ACHN (cell line): ENCODE measurements at regions not wholly inside any gene's neighbourhood (a gene's known extent, or its start where the extent isn't known, plus 50 kb on each side); places are given as distances from the start of the nearest gene placed in this dataset.
"Not testable (repeated sequence)": the region's sequence is repeated elsewhere in the genome, so short reads cannot be mapped to it uniquely, and the experiment has no call there.

Experiments used
- DNase-seq: peaks from one replicate; pipeline ENCODE4 v3.0.0-alpha.2; 2015
- in situ Hi-C: cut with HindIII; loops from 2 replicates; pipeline ENCODE4 v1.10.0; 2017; ENCODE audit warnings: low sequenced_read_pairs, low pct_ligation_motif_present, low pct_unique_long_range_greater_than_20kb

DNA sequence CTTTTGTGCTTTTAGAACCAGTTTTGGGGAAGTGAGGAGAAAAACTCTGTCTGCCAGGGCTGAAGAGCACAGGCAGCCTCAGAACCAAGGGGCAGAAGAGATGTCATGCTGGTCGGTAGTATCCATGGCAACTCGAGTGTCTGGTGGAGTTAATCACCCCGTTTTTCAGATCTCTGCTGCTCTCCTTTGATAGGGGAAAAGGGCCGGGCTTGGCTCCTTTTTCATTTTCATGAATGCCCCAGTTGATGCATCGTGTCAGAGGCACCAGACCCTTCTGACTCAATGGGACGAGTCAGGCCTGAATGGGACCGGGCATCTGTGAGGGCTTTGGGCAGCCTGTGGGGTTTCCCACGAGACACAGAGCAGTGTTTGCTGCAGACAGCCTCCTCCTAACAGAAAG is 304.6 kb downstream of the ABCC12 start:
- DNase-seq: no peak
- in situ Hi-C loops: no loop called here

DNA sequence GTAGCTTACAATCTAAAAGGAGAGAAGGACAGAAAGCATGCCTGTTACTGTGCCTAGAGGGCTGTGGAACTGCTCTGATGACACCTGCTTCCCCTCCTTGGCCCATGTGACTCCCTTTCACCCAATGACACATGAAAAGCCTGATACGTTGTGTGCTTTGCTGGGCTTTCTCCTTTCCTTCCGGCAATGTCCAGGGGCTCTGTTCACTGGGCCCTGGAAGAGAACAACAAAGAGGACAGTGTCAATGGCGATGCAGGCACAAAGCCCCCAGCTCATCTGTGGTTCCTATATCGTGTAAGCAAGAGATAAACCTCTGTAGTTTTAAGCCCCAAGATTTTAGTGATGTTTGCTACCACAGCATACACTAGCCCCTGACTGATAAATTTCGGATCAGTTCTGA is 306.1 kb downstream of the ABCC12 start:
- no peak for DNase-seq
- in situ Hi-C loops: no loop called here

DNA sequence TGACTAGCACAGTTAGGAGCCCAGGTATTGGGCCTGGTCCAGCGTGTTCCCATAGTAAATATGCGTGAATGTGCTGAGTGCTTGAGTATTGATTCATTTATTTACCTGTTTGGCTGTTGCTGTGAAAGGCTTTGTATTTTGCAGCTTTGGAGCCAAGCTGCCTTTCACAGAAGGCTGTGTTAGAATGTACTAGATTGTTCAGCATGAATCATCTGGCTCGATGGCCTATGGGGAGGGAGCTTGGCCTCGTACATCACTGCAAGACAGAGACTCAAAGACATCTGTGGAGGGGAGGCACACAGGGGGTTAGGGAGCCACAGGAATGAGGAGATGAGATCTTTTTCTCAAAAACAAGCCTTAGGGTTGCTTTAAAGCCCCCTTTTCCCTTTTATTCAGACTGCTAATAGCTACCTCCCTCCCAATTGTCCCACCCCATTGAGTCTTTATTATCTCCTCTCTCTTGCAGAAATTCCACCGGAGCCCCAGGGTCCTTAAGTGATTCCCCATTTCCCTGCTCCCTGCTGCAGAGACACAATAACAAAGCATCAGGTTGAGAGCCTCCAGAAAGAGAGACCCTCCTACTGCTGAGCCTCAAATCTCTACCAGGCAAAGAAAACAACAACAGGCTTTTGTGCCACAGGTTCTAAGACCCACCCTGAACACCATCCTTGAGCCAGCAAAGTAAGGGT is 307.2 kb downstream of the ABCC12 start:
- no peak for DNase-seq
- in situ Hi-C loops: no loop called here

DNA sequence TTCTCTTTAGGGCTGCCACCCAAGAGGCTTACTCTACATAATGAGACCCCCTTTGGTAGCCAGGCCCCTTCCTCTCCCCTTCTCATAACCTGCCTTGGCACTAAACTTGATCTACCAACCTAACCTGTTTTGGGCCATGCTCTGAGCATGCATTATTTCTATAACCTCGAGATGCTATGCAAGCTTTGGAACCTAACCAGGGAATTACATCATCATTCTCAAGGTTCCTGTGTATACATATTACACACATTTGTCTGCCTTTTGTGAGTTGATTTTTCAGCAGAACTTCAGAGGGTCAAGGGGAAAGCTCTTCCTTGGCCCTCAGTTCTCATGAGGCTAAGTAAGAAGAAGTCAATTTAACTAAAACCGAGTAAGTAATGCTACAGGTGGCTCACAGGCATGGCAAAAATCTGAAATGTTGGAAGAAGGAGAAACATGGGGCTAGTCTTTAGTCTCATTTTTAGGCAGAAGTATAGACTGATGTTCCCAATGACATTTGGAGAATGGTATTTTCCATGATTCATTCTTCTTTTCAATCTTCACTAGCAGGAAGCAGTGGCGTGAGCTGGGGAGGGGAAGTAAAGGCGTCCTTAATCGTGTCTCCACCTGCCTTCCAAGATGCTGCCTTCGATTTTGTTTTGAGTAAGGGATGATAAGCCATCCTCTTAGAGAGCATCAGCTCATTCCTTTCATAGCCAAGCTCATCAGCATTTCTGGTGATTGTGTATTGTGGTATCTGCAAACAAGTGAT is 308.4 kb downstream of the ABCC12 start:
- in situ Hi-C loops: no loop called here
- DNase-seq: no peak

DNA sequence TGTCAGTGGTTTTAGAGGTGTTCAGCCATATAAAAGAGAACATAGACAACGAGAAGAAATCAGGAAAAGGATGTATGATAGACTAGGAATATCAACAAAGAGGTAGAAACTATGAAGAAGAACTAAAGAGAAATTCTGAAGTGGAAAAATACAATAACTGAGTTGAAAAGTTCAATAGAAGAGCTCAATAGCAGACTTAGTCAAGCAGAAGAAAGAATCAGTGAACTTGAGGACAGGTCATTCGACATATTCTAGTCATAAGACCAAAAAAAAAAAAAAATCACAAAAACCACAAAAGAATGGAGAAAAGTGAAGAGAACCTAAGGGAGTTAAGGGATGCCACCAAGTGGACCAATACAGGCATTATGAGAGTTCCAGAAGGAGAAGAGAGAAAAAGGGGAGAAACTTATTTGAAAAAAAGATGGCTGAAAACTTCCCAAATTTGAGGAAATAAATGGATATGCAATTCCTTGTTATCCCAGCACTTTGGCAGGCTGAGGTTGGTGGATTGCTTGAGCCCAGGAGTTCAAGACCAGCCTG is 321.2 kb downstream of the ABCC12 start:
- in situ Hi-C loops: no loop called here
- no peak for DNase-seq

DNA sequence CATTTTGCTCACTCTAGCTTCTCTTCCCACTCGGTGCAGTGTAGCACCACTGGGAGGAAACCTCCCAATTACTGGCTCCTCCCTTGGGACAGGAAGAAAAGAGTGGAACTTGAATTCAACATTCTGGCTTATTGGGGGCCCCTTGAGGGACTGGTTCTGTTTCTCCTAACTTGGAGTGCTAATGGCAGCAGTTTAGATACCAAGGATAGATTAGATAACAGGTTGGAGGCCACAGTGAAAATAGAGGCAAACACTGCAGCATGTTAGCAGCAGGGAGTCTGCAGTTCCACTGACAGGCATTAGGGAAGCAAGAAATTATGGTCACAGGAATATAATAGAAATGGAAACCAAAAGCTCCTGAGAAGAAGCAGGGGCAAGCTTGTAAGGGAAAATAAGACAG is 322.0 kb downstream of the ABCC12 start:
- no peak for DNase-seq
- in situ Hi-C loops: no loop called here

DNA sequence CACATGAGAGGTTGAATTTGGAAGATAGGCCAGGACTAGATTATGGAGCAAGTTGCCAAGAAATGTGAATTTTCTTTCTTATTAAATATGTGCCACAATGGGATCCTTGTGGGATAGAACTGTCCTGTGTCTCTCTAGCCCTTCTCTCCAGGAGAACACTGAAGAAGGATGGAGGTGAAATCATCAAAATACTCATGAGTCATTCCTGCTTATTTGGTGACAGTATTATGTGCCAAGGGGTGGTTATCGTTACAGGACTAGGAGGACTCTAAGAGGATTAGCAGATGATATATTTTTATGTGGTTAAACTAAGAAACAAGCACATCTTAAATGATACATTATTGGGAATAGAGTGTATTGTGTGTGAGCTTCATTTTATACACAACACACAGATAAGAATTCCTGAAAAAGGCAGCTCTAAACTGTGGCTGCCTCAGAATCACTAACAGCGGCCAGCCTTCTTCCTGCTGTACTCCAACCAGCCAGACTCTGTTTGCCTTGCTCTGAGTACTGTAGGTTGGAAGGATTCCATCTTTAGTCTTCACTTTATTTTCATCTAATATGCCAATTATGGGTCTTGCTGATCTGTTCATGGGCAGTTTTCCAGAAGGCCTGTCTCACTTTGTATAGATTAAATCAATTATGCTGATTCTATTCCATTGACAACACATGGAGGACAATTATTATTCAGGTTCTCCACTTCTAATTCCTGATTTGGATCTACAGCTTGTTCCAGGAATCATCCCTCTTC is 325.8 kb downstream of the ABCC12 start:
- no peak for DNase-seq
- in situ Hi-C loops: no loop called here

DNA sequence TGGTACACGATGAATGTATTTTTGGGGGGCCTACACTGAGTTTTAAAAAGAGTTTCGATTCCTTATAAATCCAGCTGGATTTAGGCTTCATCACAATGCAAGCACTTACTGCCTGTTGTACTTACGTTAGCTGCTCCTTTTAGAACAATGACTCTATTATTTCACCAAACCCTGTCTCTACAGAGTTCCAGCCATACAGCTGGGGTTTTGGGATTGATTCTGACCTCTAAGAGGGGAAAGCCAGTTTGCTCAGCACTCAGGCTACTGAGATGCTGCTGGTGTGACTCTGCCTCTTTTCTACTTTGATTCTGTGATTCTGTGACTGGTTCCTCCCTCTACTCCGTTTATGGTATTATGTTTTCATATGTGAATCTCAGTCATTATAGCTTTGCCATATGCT is 329.7 kb downstream of the ABCC12 start:
- in situ Hi-C loops: no loop called here
- no peak for DNase-seq

DNA sequence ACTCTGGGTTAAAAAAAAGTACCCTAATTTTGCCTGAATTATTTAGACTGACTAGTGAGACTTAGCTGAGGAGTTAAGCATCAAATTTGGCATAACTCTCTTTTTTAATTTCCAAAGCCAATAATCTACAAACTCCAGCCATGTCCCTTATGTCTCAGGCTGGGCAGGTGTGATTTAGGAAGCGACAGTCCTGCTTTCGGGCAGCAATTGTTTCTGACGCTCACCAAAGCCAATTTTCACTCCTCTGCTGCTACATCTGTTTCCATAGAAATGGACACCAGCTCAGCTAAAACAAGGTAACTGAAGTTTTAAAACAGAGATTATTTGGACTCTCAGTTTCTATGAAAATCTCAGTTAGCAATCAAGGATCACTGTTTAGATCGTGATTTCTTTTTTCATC is 338.7 kb downstream of the ABCC12 start:
- no peak for DNase-seq
- in situ Hi-C loops: no loop called here

DNA sequence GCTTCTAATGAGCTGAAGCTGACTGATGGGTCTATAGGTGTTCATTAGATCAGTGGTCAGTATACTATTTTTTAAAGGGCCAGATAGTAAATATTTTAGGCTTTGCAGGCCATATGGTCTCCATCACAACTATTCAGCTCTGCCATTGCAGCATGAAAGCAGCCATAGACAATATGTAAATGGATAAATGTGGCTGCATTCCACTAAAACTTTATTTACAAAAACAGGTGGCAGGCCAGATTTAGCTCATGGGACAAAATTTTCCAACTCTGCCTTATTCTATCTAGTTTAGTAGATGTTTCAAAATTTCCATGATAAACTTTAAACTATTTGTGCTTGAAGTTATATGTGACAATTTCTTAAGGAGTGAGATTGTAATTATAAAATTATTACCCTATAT is 339.3 kb downstream of the ABCC12 start:
- in situ Hi-C loops: no loop called here
- no peak for DNase-seq

DNA sequence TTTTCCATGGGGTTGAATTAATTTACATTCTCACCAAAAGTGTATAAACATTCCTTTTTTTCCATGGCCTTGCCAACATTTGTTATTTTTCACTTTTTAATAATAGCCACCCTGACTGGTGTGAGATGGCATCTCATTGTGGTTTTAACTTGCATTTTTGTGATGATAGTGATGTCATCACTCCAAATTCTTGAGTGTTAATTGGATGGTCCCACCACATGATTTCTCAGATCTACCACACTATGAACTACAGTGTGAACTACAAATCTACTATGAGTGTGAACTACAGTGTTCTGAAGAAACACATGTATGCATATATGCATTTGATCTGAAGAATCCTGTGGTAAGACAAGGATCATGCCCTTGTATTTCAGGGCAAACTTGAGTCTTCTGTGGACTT is 340.1 kb downstream of the ABCC12 start:
- DNase-seq: no peak
- in situ Hi-C loops: no loop called here

DNA sequence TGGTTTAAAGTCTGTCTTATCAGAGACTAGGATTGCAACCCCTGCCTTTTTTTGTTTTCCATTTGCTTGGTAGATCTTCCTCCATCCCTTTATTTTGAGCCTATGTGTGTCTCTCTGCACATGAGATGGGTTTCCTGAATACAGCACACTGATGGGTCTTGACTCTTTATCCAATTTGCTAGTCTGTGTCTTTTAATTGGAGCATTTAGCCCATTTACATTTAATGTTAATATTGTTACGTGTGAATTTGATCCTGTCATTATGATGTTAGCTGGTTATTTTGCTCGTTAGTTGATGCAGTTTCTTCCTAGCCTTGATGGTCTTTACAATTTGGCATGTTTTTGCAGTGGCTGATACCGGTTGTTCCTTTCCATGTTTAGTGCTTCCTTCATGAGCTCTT is 344.0 kb downstream of the ABCC12 start:
- DNase-seq, in situ Hi-C loops: not testable (repeated sequence)

DNA sequence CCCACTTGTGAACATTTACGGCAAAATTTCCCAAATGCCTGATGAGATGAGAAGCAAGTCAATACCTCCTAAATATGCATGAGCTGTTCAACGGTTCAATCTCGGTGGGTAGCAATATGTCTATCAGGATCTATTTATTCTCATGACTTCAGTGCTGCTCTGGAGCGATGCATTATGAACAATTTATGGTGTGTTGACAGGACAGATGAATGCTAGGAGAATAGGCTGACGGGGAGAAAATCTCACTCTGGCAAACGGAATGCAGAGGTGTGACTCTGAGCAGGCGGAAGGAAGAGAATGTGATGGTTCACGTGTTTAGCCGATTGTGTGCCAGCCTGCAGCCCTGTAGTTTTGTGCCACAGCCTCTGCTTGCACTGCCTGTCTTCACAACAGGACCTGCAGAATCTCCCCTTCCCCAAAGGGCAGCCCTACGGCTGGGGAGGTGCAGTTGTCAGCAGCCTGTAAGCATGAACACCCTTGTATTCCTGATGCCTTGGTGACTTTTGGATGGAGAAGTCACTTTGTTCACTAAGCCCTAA is 345.2 kb downstream of the PHKB start:
- in situ Hi-C loops: no loop called here
- no peak for DNase-seq

DNA sequence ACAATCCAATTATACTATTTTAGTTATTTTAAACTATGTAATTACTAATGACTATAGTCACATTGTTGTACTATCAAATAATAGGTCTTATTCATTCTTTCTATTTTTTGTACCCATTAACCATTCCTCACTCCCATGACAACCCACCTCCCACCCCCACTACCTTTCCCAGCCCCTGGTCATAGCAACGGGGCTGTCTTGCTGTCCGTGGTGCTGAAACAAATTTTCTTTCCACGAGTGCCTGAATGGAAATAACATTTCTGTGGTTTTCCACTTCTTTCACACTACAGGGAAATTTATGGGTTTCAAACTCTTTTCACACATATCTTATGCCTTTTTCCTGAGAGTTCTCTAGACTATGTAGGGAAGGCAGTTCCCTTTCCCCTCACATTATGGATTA is 326.6 kb downstream of the PHKB start:
- in situ Hi-C loops: no loop called here
- peak; percentile 46 for DNase-seq

DNA sequence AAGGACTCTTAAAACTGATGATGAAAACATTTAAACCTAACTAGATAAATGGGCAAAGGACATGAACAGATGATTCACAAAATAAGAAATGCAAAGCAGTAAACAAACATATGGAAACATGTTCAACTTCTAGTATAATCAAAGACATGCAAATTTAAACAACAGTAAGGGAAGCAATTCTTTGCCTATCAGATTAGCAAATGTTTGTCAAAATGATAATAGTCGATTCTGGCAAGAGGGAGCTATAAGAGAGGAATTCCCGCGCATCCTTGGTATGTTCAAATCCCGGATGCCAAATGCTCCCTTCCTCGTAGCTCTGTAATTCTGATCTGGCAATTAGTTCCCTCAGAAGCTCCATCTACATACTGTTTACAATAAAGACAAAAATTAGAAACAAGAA is 320.5 kb downstream of the PHKB start:
- no peak for DNase-seq
- in situ Hi-C loops: no loop called here

DNA sequence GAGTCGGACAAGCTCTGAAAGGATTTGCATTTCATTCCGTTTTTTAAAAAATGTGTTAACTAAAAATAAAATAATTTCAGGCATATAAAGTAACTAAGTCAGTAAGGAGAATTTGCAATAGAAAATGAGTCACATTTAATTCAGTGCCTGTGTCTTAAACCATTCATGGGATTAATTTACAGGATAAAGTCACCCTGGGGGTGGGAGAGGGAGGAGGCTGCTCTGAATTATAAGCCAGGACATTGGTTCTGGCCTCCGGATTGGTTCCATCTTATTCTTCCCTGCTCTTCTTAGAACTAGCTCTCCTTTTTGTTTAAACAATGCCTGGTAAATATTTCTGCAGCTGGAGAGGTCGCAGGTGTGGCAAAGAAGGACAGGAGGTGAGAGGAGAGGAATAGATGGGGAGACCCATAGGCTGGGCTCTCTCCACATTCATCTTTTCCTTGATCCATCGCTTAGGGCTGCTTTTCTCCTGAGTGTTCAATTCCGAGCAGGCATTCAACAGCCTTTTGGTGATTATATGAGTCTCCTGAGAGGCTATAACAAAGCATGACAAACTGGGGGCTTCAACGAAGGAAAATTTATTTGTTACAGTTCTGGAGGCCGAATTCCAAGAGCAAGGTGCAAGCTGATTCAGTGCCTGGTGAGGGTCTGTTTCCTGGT is 319.2 kb downstream of the PHKB start:
- no peak for DNase-seq
- in situ Hi-C loops: no loop called here

DNA sequence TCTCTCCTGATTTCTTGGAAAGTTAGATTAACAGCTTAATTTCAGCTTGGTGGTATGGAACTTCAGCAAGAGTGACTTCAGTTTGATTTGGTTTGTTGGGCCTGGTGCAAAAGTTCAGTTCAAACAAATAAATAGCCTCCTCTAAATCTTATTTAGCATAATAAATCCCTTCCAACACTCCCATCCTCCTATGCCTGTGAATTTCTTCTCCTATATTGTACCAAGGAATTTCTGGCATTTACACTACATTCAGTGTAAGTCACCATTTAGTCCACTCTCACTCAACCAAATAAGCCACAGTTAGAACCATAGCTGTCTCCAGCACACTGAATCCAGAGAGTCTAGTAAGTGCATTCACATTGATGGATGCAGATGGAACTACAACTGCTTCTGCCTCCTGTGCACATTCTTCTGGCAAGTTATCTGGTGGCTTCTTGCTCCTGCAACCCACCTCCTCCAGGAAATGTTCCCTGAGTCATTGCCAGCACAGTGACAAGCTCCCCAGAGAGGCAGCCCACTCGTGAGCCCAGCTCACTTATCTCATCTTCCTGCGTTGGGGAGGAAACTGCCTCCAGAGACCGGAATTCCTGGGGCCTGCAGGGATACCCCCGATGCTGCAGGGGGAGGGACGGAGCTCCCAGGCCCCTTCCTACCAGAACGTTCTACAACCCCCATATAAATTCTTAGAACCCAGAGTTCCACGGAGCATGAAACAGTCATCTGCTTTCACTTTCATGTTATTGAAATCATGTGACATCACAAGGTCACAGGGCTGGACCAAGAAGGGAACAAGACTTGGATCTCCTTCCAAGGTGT is 318.3 kb downstream of the PHKB start:
- peak; percentile 33 for DNase-seq
- in situ Hi-C loops: no loop called here
